AG09309 (cell line): ENCODE measurements at regions not wholly inside any gene's neighbourhood (a gene's known extent, or its start where the extent isn't known, plus 50 kb on each side); places are given as distances from the start of the nearest gene placed in this dataset.

ENCODE experiments used
- DNase-seq: peaks from one replicate; pipeline ENCODE4 v3.0.0-alpha.2; 2010; ENCODE audit warnings: low read depth
- H3K4me3 ChIP-seq: 2 replicates; pipeline ENCODE4 v1.5.1; 2011; ENCODE audit warnings: mild to moderate bottlenecking, low read depth, low read length, moderate library complexity; ENCODE audit not compliant: control insufficient read depth
- TF ChIP-seq, protein P1 (sequence below): IDR thresholded peaks from 2 replicates; pipeline ENCODE4 v1.5.1; 2011; ENCODE audit warnings: mild to moderate bottlenecking, low read depth, low read length, inconsistent platforms; ENCODE audit not compliant: insufficient read depth, control insufficient read depth; ENCODE audit errors: missing control alignments

DNA sequence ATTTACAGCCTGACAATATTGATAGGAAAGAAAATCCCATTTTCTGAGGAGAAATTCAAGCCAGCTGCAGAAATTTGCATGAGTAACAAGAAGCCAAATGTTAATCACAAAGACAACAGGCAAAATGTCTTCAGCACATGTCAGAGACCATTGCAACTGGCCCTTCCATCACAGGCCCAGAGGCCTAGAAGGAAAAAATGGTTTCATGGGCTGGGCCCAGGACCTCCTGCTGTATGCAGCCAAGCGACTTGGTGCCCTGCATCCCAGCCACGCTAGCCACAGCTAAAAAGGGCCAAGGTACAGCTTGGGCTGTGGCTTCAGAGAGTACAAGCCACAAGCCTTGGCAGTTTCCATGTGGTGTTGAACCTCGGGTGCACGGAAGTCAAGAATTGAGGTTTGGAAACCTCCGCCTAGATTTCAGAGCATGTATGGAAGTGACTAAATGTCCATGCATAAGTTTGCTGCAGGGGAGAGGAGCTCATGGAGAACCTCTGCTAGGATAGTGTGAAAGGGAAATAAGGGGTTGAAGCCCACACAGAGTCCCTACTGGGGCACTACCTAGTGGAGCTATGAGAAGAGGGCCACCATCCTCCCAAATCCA, 1474.0 kb downstream of the PCDH9 start:
- no peak overlapping the region for H3K4me3 ChIP-seq
- no peak for DNase-seq
- TF ChIP-seq, protein P1, sequence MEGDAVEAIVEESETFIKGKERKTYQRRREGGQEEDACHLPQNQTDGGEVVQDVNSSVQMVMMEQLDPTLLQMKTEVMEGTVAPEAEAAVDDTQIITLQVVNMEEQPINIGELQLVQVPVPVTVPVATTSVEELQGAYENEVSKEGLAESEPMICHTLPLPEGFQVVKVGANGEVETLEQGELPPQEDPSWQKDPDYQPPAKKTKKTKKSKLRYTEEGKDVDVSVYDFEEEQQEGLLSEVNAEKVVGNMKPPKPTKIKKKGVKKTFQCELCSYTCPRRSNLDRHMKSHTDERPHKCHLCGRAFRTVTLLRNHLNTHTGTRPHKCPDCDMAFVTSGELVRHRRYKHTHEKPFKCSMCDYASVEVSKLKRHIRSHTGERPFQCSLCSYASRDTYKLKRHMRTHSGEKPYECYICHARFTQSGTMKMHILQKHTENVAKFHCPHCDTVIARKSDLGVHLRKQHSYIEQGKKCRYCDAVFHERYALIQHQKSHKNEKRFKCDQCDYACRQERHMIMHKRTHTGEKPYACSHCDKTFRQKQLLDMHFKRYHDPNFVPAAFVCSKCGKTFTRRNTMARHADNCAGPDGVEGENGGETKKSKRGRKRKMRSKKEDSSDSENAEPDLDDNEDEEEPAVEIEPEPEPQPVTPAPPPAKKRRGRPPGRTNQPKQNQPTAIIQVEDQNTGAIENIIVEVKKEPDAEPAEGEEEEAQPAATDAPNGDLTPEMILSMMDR, result no peak

DNA sequence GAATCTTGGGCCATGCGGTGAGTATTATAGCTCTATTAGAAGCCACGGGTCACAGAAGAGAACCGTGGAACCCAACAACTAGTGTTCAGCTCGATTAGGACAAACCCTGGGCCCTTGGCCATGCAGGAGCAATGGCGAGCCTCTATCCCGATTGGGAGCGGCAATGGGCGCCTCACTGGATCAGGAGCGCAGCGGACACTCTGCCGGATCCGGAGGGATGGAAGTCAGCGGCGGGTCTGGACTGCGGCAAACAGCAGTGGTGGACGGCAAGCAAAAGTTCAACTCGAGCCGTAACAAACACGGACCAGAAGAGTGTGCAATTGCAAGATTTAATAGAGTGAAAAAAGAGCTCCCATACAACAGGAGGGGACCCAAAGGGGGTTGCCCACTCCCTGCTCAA, 1481.9 kb downstream of the PCDH9 start:
- H3K4me3 ChIP-seq, result no peak overlapping the region
- no peak for DNase-seq
- TF ChIP-seq, protein P1, result no peak

- no peak for DNase-seq
- TF ChIP-seq, protein P1, result no peak
- no peak overlapping the region for H3K4me3 ChIP-seq
Observed at GRCh38 chr13:65746406-65746921, 1483.7 kb downstream of the PCDH9 start.

GRCh38 chr13:65744836-65745235, 1485.3 kb downstream of the PCDH9 start:
- DNase-seq, result peak; percentile 38
- TF ChIP-seq, protein P1, result no peak
- no peak overlapping the region for H3K4me3 ChIP-seq

DNA sequence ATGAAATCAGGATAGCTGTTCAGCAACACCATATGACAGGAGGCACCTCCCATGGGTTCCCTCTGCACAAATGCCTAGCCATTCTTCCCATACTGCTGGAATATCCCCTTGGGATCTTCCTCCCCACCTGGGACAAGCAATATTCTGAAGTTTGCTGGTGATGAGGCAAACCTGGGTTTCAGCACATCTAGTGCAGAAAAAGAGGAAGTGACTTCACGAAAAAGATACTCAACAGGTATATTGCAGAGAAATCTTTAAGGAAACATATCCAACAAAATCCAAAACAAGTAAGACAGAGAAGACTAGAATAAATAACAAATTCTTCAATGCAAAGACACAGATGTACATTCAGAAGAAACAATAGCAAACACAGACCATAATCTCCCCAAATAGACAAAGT, 1497.0 kb downstream of the PCDH9 start:
- TF ChIP-seq, protein P1, result no peak
- no peak for DNase-seq
- no peak overlapping the region for H3K4me3 ChIP-seq

GRCh38 chr13:65727070-65727469, 1503.1 kb downstream of the PCDH9 start:
- no peak for DNase-seq
- TF ChIP-seq, protein P1, result no peak
- H3K4me3 ChIP-seq, result no peak overlapping the region

- TF ChIP-seq, protein P1, result no peak
Observed at GRCh38 chr13:65725006-65725405, 1505.1 kb downstream of the PCDH9 start.

More at GRCh38 chr13:65725006-65725405, 1505.1 kb downstream of the PCDH9 start:
- DNase-seq, result no peak
- H3K4me3 ChIP-seq, result no peak overlapping the region
